ENCODE measurements at regions not wholly inside any gene's neighbourhood (a gene's known extent, or its start where the extent isn't known, plus 50 kb on each side); places are given as distances from the start of the nearest gene placed in this dataset.

GRCh38 chr11:105245781-105246315 lies 106.3 kb upstream of the CARD18 start:
- H3K4me3 ChIP-seq: no peak overlapping the region
- H3K27ac ChIP-seq: peak overlapping the region in 1 of 21 experiments; percentile 70

GRCh38 chr11:105244160-105244825 lies 104.7 kb upstream of the CARD18 start:
- peak overlapping the region in 7 of 21 experiments; percentile 5 to 70 (median 34) for H3K27ac ChIP-seq
- H3K4me3 ChIP-seq: no peak overlapping the region

GRCh38 chr11:105241136-105241535 lies 101.6 kb upstream of the CARD18 start:
- no peak overlapping the region for H3K4me3 ChIP-seq

GRCh38 chr11:105236664-105237063 lies 97.1 kb upstream of the CARD18 start:
- Histone ChIP-seq H3K27ac (no peak overlapping the region), H3K4me3 (no peak overlapping the region)

More at GRCh38 chr11:105241136-105241535, 101.6 kb upstream of the CARD18 start:
- H3K27ac ChIP-seq: no peak overlapping the region

- no peak overlapping the region for H3K4me3 ChIP-seq
- H3K27ac ChIP-seq: no peak overlapping the region
These were observed 93.7 kb upstream of the CARD18 start for GRCh38 chr11:105233285-105233684.

GRCh38 chr11:105232021-105232420 lies 92.5 kb upstream of the CARD18 start:
- Histone ChIP-seq H3K4me3 (no peak overlapping the region), H3K27ac (no peak overlapping the region)

- Histone ChIP-seq H3K27ac (no peak overlapping the region), H3K4me3 (no peak overlapping the region)
These were observed 91.0 kb upstream of the CARD18 start for GRCh38 chr11:105230586-105230985.

- H3K4me3 ChIP-seq: no peak overlapping the region
- H3K27ac ChIP-seq: peak overlapping the region in 1 of 21 experiments; percentile 10
These were observed 90.2 kb upstream of the CARD18 start for GRCh38 chr11:105229761-105230160.

- Histone ChIP-seq H3K27ac (no peak overlapping the region), H3K4me3 (no peak overlapping the region)
These were observed 89.7 kb upstream of the CARD18 start for GRCh38 chr11:105229257-105229656.

GRCh38 chr11:105227363-105227762 lies 87.8 kb upstream of the CARD18 start:
- no peak overlapping the region for H3K27ac ChIP-seq
- no peak overlapping the region for H3K4me3 ChIP-seq

GRCh38 chr11:105226766-105227165 lies 87.2 kb upstream of the CARD18 start:
- Histone ChIP-seq H3K4me3 (no peak overlapping the region), H3K27ac (no peak overlapping the region)

- Histone ChIP-seq H3K4me3 (no peak overlapping the region), H3K27ac (no peak overlapping the region)
These were observed 86.5 kb upstream of the CARD18 start for GRCh38 chr11:105226091-105226490.

GRCh38 chr11:105224482-105225253 lies 85.1 kb upstream of the CARD18 start:
- Histone ChIP-seq H3K27ac (no peak overlapping the region), H3K4me3 (no peak overlapping the region)

- H3K27ac ChIP-seq: peak overlapping the region in 1 of 21 experiments; percentile 2
- H3K4me3 ChIP-seq: no peak overlapping the region
These were observed 80.6 kb upstream of the CARD18 start for GRCh38 chr11:105220121-105220520.

- H3K4me3 ChIP-seq: no peak overlapping the region
These were observed 80.1 kb upstream of the CARD18 start for GRCh38 chr11:105219670-105220069.

GRCh38 chr11:105219269-105219668 lies 79.7 kb upstream of the CARD18 start:
- no peak overlapping the region for H3K4me3 ChIP-seq
- no peak overlapping the region for H3K27ac ChIP-seq

More at GRCh38 chr11:105219670-105220069, 80.1 kb upstream of the CARD18 start:
- peak overlapping the region in 1 of 21 experiments; percentile 2 for H3K27ac ChIP-seq

GRCh38 chr11:105215528-105215927 lies 76.0 kb upstream of the CARD18 start:
- no peak overlapping the region for H3K27ac ChIP-seq
- no peak overlapping the region for H3K4me3 ChIP-seq

- H3K4me3 ChIP-seq: no peak overlapping the region
- no peak overlapping the region for H3K27ac ChIP-seq
These were observed 72.4 kb upstream of the CARD18 start for GRCh38 chr11:105211806-105212554.

GRCh38 chr11:105208019-105208418 lies 68.5 kb upstream of the CARD18 start:
- H3K4me3 ChIP-seq: no peak overlapping the region
- H3K27ac ChIP-seq: no peak overlapping the region

GRCh38 chr11:105206633-105207032 lies 67.1 kb upstream of the CARD18 start:
- H3K27ac ChIP-seq: no peak overlapping the region
- H3K4me3 ChIP-seq: no peak overlapping the region

Data from skin epidermis (tissue), 12 donors.